ENCODE measurements at regions not wholly inside any gene's neighbourhood (a gene's known extent, or its start where the extent isn't known, plus 50 kb on each side); places are given as distances from the start of the nearest gene placed in this dataset.

- TF ChIP-seq CTCF (conservative IDR thresholded peaks at IDR 0.05 in 1 of 2, IDR thresholded peaks at IDR 0.05 in 1 of 2; ENCODE audit: extremely low read depth in 1 of 2, insufficient read depth in 1 of 2, low read depth in 1 of 2, low read length in 2 of 2) = no peak
- TF ChIP-seq EZH2 (IDR thresholded peaks at IDR 0.05; ENCODE audit: borderline replicate concordance, low read length) = no peak
These were observed 78.4 kb upstream of the KLF13 start for GRCh38 chr15:31248263-31248662.

Measured in mammary epithelial cell (primary cell).